Calu3 (cell line): ENCODE measurements at regions not wholly inside any gene's neighbourhood (a gene's known extent, or its start where the extent isn't known, plus 50 kb on each side); places are given as distances from the start of the nearest gene placed in this dataset.

ENCODE experiments used
- BruUV-seq: library from RNA; stranded (reverse); fragments of 400-500 nt; replicated peaks from 2 replicates; lab custom pipeline; 2021; lab: Mats Ljungman, UMichigan
- CTCF ChIA-PET: fragments of 300-600 bp; sonication (Branson Sonifier 250); formaldehyde crosslinking; loops from one replicate; lab custom pipeline; 2022; ENCODE audit warnings: antibody characterized with exemption; lab: Charles Lee
- DNase-seq: peaks from one replicate; pipeline ENCODE4 v3.0.0; 2022
- H3K27ac Mint-ChIP-seq: one replicate; pipeline ENCODE4 v1.8.0; 2022; ENCODE audit warnings: mixed read lengths; ENCODE audit not compliant: unreplicated experiment
- H3K27me3 Mint-ChIP-seq: one replicate; pipeline ENCODE4 v1.8.0; 2022; ENCODE audit warnings: mixed read lengths; ENCODE audit not compliant: unreplicated experiment
- H3K36me3 Mint-ChIP-seq: one replicate; pipeline ENCODE4 v1.8.0; 2022; ENCODE audit warnings: mild to moderate bottlenecking, moderate library complexity, mixed read lengths; ENCODE audit not compliant: insufficient read depth, unreplicated experiment
- H3K4me1 Mint-ChIP-seq: one replicate; pipeline ENCODE4 v1.8.0; 2022; ENCODE audit warnings: mild to moderate bottlenecking, low read depth, mixed read lengths; ENCODE audit not compliant: unreplicated experiment
- H3K4me3 Mint-ChIP-seq: one replicate; pipeline ENCODE4 v1.8.0; 2022; ENCODE audit warnings: mild to moderate bottlenecking, low read depth, moderate library complexity, mixed read lengths; ENCODE audit not compliant: unreplicated experiment
- H3K9me3 Mint-ChIP-seq: one replicate; pipeline ENCODE4 v1.8.0; 2022; ENCODE audit warnings: low read depth, mixed read lengths; ENCODE audit not compliant: unreplicated experiment
- CTCF ChIP-seq: fragments of 200-600 bp; IDR thresholded peaks from one replicate; pipeline ENCODE4 v1.8.0; 2022; ENCODE audit warnings: antibody characterized with exemption; ENCODE audit not compliant: unreplicated experiment
- intact Hi-C: fragments of 100-400 bp; cut with micrococcal nuclease; formaldehyde crosslinking; loops from one replicate; pipeline ENCODE4 v1.10.0; 2022; ENCODE audit not compliant: unreplicated experiment

GRCh38 chr4:162684371-162684700 lies 482.4 kb downstream of the NAF1 start:
- peak; percentile 2 for DNase-seq
- Mint-ChIP-seq H3K4me1 (peaks cover 16% of the 10 kb centered on the region), H3K36me3 (no peaks in the 10 kb centered on the region), H3K27me3 (no peaks in the 10 kb centered on the region), H3K4me3 (peak overlapping the region; percentile 15), H3K9me3 (no peaks in the 10 kb centered on the region), H3K27ac (peak overlapping the region; percentile 29)
- no peak for TF ChIP-seq CTCF
- no TSS peak for BruUV-seq
- CTCF ChIA-PET, result interaction anchor here (0.6 to 0.7 kb wide), 2 partner anchors 159 to 648 kb away, joined by 5 to 6 read pairs; no protein-coding TSS in a partner anchor
- intact Hi-C loops, result no loop called here

- CTCF ChIA-PET, result interaction anchor here (0.6 to 0.7 kb wide), 2 partner anchors 158 to 649 kb away, joined by 5 to 6 read pairs; no protein-coding TSS in a partner anchor
- Mint-ChIP-seq H3K4me3 (peak overlapping the region; percentile 15), H3K27me3 (no peaks in the 10 kb centered on the region), H3K36me3 (no peaks in the 10 kb centered on the region), H3K4me1 (peaks cover 16% of the 10 kb centered on the region), H3K27ac (peak overlapping the region; percentile 29), H3K9me3 (no peaks in the 10 kb centered on the region)
- TF ChIP-seq CTCF, result no peak
- no TSS peak for BruUV-seq
- intact Hi-C loops, result no loop called here
- DNase-seq, result no peak
Observed at GRCh38 chr4:162683659-162684370, 482.9 kb downstream of the NAF1 start.

- Mint-ChIP-seq H3K4me3 (no peak overlapping the region), H3K27me3 (no peaks in the 10 kb centered on the region), H3K27ac (no peak overlapping the region), H3K36me3 (no peaks in the 10 kb centered on the region), H3K4me1 (peaks cover 16% of the 10 kb centered on the region), H3K9me3 (no peaks in the 10 kb centered on the region)
- CTCF ChIA-PET, result no interaction called here
- intact Hi-C loops, result no loop called here
- DNase-seq, result no peak
- BruUV-seq, result no TSS peak
- no peak for TF ChIP-seq CTCF
Observed at GRCh38 chr4:162682651-162683050, 484.0 kb downstream of the NAF1 start.

GRCh38 chr4:162681212-162681611 lies 485.5 kb downstream of the NAF1 start:
- H3K36me3 Mint-ChIP-seq, result no peaks in the 10 kb centered on the region
- intact Hi-C loops, result no loop called here
- no peaks in the 10 kb centered on the region for H3K9me3 Mint-ChIP-seq
- no peak for TF ChIP-seq CTCF
- CTCF ChIA-PET, result no interaction called here
- no peaks in the 10 kb centered on the region for H3K27me3 Mint-ChIP-seq
- no peak overlapping the region for H3K4me3 Mint-ChIP-seq
- BruUV-seq, result no TSS peak
- no peak overlapping the region for H3K27ac Mint-ChIP-seq
- DNase-seq, result no peak
- H3K4me1 Mint-ChIP-seq, result peaks cover 16% of the 10 kb centered on the region
